ENCODE measurements at regions not wholly inside any gene's neighbourhood (a gene's known extent, or its start where the extent isn't known, plus 50 kb on each side); places are given as distances from the start of the nearest gene placed in this dataset.
"Not testable (repeated sequence)": the region's sequence is repeated elsewhere in the genome, so short reads cannot be mapped to it uniquely, and the experiment has no call there.

DNA sequence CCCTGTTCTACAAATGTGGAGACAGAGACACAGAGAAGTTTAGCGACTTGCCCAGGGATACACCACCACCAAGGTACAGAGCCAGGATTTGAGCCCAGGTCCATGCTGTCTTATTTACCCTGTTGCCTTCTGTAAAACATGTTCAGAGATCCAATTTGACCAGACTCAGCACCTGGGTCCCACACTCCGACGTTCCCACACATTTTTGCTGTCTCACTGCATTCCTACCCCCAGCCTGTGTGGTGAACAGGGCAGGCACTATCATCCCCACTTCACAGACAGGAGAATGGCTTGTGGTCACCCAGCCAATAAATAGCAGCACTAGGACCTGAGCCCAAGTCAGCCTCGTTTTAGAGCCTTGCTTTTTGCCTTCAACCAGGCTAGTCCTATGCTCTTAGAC, 102.8 kb downstream of the PJA1 start:
- H3K9me3 ChIP-seq (ENCODE audit: control insufficient read depth, low read length) = peaks cover 3% of the 10 kb centered on the region
- no peak overlapping the region for H3K4me3 ChIP-seq (ENCODE audit: extremely low read depth, insufficient read depth, low read length, poor library complexity, severe bottlenecking)
- H3K4me1 ChIP-seq (ENCODE audit: control insufficient read depth, insufficient read depth, low read length, poor library complexity, severe bottlenecking) = peaks cover 25% of the 10 kb centered on the region
- no peaks in the 10 kb centered on the region for H3K36me3 ChIP-seq (ENCODE audit: control insufficient read depth, insufficient read depth, low read length)
- 89 to 94% methylated on average over 3 of the region's 4 CpGs for WGBS, 2 experiments (ENCODE audit: insufficient coverage in 2 of 2)
- no peak overlapping the region for H3K27ac ChIP-seq (ENCODE audit: low read depth, low read length, severe bottlenecking)

DNA sequence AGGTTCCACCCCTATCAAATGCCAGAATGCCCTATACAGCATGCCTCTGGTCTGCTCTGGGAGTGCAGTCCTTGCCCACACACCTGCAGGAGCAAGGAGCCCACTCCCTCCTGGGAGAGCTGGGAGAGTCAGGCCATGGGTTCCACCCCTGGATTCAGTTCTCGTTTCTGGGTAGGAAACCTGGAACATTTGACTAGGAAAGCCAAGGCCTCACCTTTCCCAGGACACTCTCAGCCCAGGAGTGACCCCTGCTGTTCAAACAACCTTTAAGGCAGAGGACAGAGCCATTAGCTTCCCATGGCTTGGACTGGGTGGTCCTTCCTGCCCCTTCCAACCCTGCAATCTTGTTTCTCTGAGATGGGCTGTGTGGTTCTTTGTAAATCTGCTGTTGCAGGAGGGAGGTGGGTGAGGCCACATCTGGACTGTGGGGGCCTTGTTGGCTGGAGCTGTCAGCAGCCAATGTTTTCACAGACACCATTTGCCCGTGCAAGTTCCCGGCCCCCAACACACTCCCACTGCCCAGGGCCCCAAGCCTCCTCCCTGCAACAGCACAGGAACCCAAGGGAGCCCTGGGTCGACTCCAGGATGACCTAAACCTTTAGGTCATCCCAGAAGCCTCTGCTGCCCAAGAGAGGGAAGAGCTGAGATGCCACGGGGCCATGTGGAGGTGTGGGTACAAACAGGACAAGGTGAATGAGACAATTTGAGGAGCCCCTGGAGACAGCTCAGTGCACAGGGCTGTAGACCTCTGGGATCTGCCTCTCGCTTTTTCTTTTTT, 104.4 kb downstream of the PJA1 start:
- Histone ChIP-seq H3K9me3 (ENCODE audit: control insufficient read depth, low read length) (peaks cover 3% of the 10 kb centered on the region), H3K4me3 (ENCODE audit: extremely low read depth, insufficient read depth, low read length, poor library complexity, severe bottlenecking) (no peak overlapping the region), H3K36me3 (ENCODE audit: control insufficient read depth, insufficient read depth, low read length) (no peaks in the 10 kb centered on the region), H3K4me1 (ENCODE audit: control insufficient read depth, insufficient read depth, low read length, poor library complexity, severe bottlenecking) (peaks cover 9% of the 10 kb centered on the region), H3K27ac (ENCODE audit: low read depth, low read length, severe bottlenecking) (no peak overlapping the region)
- 90% methylated on average over 2 of the region's 6 CpGs; no CpG with 5 or more reads in 1 of the 2 experiments for WGBS, 2 experiments (ENCODE audit: insufficient coverage in 2 of 2)

DNA sequence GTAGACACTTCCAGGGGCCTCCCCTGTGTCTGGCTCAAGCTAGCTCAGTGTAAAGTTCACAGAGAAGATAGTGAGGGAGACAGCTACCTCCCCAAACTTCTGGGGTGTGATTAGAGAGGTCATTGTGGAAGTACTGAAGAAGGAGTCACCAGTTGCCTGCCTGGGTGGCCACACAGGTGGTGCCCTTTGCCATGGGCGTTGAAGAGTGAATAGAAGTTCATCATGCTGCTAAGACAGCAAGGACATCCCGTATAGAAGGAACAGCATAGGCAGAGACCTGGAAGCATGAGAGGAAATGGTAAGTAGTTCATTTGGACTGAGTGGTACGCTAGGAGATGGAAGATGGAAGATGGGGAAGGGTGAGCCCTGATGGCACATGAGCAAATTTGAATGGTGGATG, 110.1 kb downstream of the PJA1 start:
- H3K27ac ChIP-seq (ENCODE audit: low read depth, low read length, severe bottlenecking) = no peak overlapping the region
- WGBS, 2 experiments (ENCODE audit: insufficient coverage in 2 of 2) = 96 to 98% methylated on average over 3 of the region's 3 CpGs
- no peaks in the 10 kb centered on the region for H3K4me1 ChIP-seq (ENCODE audit: control insufficient read depth, insufficient read depth, low read length, poor library complexity, severe bottlenecking)
- H3K9me3 ChIP-seq (ENCODE audit: control insufficient read depth, low read length) = no peaks in the 10 kb centered on the region
- no peak overlapping the region for H3K4me3 ChIP-seq (ENCODE audit: extremely low read depth, insufficient read depth, low read length, poor library complexity, severe bottlenecking)
- H3K36me3 ChIP-seq (ENCODE audit: control insufficient read depth, insufficient read depth, low read length) = no peaks in the 10 kb centered on the region

DNA sequence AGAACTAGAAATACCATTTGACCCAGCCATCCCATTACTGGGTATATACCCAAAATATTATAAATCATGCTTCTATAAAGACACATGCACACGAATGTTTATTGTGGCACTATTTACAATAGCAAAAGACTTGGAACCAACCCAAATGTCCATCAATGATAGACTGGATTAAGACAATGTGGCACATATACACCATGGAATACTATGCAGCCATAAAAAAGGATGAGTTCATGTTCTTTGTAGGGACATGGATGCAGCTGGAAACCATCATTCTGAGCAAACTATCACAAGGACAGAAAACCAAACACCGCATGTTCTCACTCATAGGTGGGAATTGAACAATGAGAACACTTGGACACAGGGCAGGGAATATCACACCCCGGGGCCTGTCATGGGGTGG, 110.8 kb downstream of the PJA1 start:
- H3K27ac ChIP-seq (ENCODE audit: low read depth, low read length, severe bottlenecking); H3K9me3 ChIP-seq (ENCODE audit: control insufficient read depth, low read length); H3K36me3 ChIP-seq (ENCODE audit: control insufficient read depth, insufficient read depth, low read length); H3K4me3 ChIP-seq (ENCODE audit: extremely low read depth, insufficient read depth, low read length, poor library complexity, severe bottlenecking); H3K4me1 ChIP-seq (ENCODE audit: control insufficient read depth, insufficient read depth, low read length, poor library complexity, severe bottlenecking): not testable (repeated sequence)
- 80% methylated on average over 1 of the region's 3 CpGs; no CpG with 5 or more reads in 1 of the 2 experiments for WGBS, 2 experiments (ENCODE audit: insufficient coverage in 2 of 2)

DNA sequence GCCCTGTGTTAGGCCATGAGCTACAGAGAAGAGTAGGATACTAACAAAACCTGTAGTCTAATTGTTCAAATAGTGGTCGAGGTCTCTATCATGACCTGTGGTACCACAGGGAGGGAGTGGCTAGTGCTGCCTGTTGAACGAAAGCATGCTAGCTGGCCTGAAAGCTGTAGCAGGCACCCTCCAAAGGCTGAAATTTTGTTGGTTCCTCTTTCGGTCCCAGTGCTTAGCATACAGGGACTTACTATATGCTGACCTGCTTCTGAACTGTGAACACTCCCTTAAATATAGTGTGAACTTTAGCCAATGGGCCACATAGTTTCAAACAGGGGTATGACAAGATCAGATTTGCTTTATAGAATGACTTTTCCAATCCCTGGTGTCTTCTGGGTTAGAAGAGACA, 113.4 kb downstream of the PJA1 start:
- 86 to 94% methylated on average over 2 to 3 of the region's 3 CpGs for WGBS, 2 experiments (ENCODE audit: insufficient coverage in 2 of 2)
- no peaks in the 10 kb centered on the region for H3K9me3 ChIP-seq (ENCODE audit: control insufficient read depth, low read length)

DNA sequence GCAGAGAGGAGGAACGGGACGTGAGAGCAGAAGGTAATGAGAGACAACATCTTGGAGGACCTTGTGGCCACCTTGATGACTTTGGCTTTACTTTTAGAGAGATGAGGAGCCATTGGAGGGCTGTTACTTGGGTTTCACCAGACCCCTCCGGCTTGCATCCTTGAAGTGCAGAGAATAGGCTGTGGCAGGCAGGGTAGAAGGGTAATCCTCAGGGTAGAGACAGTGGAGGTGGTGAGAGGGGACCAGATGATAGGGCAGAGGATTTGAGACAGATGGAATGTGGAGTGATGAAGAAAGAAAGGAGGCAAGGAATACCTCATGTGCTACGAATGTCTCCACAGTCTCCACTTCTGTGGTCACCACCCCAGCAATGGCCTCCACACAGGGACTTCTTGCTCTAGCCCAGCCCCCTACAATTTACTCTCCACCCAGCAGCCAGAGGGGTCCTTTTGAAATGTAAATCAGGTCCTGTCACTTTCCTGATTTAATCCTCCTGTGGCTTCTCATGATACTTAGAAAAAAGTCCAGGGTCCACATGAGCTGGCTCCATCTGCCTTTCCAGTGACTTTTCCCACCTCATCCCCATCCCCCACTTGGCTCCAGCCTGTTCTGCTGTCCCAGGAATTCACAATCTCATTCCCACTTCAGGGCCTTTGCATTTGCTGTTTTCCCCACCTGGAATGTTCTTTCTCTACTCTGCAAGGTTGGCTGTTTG, 115.0 kb downstream of the PJA1 start:
- WGBS, 2 experiments (ENCODE audit: insufficient coverage in 2 of 2) = 94 to 100% methylated on average over 1 to 3 of the region's 4 CpGs
- Histone ChIP-seq H3K4me3 (ENCODE audit: extremely low read depth, insufficient read depth, low read length, poor library complexity, severe bottlenecking) (no peak overlapping the region), H3K4me1 (ENCODE audit: control insufficient read depth, insufficient read depth, low read length, poor library complexity, severe bottlenecking) (peaks cover 6% of the 10 kb centered on the region), H3K27ac (ENCODE audit: low read depth, low read length, severe bottlenecking) (no peak overlapping the region), H3K36me3 (ENCODE audit: control insufficient read depth, insufficient read depth, low read length) (no peaks in the 10 kb centered on the region), H3K9me3 (ENCODE audit: control insufficient read depth, low read length) (no peaks in the 10 kb centered on the region)

More for the DNA sequence above, 113.4 kb downstream of the PJA1 start:
- H3K27ac ChIP-seq (ENCODE audit: low read depth, low read length, severe bottlenecking) = no peak overlapping the region
- H3K4me1 ChIP-seq (ENCODE audit: control insufficient read depth, insufficient read depth, low read length, poor library complexity, severe bottlenecking) = peaks cover 6% of the 10 kb centered on the region
- H3K36me3 ChIP-seq (ENCODE audit: control insufficient read depth, insufficient read depth, low read length) = no peaks in the 10 kb centered on the region
- H3K4me3 ChIP-seq (ENCODE audit: extremely low read depth, insufficient read depth, low read length, poor library complexity, severe bottlenecking) = no peak overlapping the region

DNA sequence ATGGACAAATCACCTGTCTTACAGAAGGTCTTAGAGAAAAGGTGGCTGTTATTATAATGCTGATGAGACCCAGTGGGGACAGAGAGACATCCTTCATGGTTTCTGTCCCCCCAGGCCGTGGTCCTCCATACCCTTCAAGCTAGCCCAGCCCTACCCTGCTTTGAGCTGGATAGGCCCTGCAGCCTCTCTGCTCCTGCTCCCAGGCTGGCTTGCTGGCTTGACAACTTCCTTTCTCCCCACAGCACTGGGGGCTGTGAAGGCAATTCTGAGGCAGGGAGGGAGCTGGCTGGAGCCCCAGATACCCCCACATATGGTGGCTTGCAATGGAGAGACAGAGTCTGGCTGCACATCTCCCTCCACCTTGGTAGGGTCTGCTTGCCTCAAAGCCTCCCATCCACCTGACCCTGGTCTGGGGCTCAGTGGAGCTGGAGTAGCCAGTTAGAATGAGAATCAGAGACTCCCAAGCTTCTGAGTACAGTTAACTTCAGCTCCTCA, 118.2 kb downstream of the PJA1 start:
- no peaks in the 10 kb centered on the region for H3K36me3 ChIP-seq (ENCODE audit: control insufficient read depth, insufficient read depth, low read length)
- no peak overlapping the region for H3K4me3 ChIP-seq (ENCODE audit: extremely low read depth, insufficient read depth, low read length, poor library complexity, severe bottlenecking)
- no CpG with 5 or more reads among the region's 1 CpG for WGBS, 2 experiments (ENCODE audit: insufficient coverage in 2 of 2)

DNA sequence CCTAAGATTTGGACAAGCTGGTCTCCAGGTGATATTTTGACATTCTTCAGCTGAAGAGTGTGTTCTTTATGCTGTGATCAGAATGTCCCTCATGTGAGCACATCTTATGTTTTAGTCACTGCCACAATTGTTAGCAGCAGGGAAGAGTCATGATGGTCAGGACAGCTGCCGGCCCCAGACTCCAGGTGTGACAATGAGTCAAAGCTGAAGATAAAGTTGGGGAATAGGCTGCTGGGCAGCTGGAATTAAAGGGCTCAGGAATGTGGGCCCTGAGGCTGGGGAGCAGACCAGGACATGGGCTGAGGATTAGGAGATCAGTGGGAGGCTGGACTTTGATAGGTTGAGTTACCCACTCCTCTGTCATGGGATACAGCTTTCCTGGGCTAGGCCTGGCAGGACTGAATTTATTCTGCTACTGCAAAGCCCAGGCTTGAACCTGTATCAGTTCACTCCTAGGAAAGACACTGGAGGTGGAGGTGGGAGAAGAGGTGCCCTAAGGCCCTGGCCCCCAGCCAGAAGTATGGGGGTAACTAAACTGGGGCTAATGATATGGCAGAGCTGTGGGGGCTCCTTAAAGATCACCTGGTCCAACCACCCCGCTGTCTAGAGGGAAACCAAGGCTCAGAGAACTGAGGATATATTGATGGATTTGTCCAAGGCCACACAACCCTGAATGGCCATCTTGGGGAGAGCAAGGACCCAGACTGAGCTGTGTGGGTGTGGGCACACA, 119.5 kb downstream of the PJA1 start:
- Histone ChIP-seq H3K4me3 (ENCODE audit: extremely low read depth, insufficient read depth, low read length, poor library complexity, severe bottlenecking) (no peak overlapping the region), H3K27ac (ENCODE audit: low read depth, low read length, severe bottlenecking) (no peak overlapping the region), H3K9me3 (ENCODE audit: control insufficient read depth, low read length) (no peaks in the 10 kb centered on the region), H3K36me3 (ENCODE audit: control insufficient read depth, insufficient read depth, low read length) (no peaks in the 10 kb centered on the region), H3K4me1 (ENCODE audit: control insufficient read depth, insufficient read depth, low read length, poor library complexity, severe bottlenecking) (peaks cover 6% of the 10 kb centered on the region)
- 86 to 100% methylated on average over 1 of the region's 2 CpGs for WGBS, 2 experiments (ENCODE audit: insufficient coverage in 2 of 2)

More for the DNA sequence above, 118.2 kb downstream of the PJA1 start:
- no peaks in the 10 kb centered on the region for H3K9me3 ChIP-seq (ENCODE audit: control insufficient read depth, low read length)
- no peak overlapping the region for H3K27ac ChIP-seq (ENCODE audit: low read depth, low read length, severe bottlenecking)
- H3K4me1 ChIP-seq (ENCODE audit: control insufficient read depth, insufficient read depth, low read length, poor library complexity, severe bottlenecking) = peaks cover 6% of the 10 kb centered on the region

DNA sequence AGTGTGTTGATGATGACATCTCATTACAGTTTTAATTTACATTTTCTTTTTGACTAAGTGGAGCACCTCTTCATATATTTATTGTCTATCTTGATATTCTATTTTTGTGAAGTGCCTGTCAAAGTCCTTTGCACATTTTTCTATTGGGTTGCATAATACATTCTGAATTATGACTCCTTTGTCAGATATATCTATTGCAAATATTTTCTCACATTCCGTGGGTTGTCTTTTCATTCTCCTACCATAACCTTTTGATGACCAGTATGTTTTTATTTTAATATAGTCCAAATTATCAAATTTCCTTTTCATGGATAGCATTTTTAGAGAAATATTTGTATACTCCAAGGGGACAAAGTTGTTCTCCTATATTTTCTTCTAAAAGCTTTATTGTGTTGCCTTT, 126.4 kb downstream of the PJA1 start:
- H3K4me1 ChIP-seq (ENCODE audit: control insufficient read depth, insufficient read depth, low read length, poor library complexity, severe bottlenecking) = no peaks in the 10 kb centered on the region
- no peak overlapping the region for H3K4me3 ChIP-seq (ENCODE audit: extremely low read depth, insufficient read depth, low read length, poor library complexity, severe bottlenecking)
- H3K9me3 ChIP-seq (ENCODE audit: control insufficient read depth, low read length) = no peaks in the 10 kb centered on the region
- H3K36me3 ChIP-seq (ENCODE audit: control insufficient read depth, insufficient read depth, low read length) = no peaks in the 10 kb centered on the region
- WGBS, 2 experiments (ENCODE audit: insufficient coverage in 2 of 2) = no CpG with 5 or more reads among the region's 1 CpG
- no peak overlapping the region for H3K27ac ChIP-seq (ENCODE audit: low read depth, low read length, severe bottlenecking)

DNA sequence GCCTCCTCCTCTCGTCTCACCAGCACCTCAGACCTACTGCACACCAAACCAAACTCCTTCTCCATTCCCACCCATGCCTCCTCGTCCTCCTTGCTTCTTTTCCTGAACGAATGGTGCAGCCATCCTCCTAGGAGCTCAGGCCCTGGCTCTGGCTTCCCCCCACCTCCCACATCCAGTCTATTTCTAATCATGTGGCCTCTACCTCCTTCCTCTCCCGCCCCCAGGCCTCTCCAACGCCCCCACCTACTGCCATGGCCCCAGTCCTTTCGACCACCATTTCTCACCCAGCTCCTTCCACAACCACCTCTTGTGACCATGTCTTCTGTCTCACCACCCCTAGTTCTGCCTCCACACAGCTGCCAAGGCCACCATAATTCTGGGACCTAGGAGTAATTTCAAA, 127.1 kb downstream of the PJA1 start:
- Histone ChIP-seq H3K36me3 (ENCODE audit: control insufficient read depth, insufficient read depth, low read length) (no peaks in the 10 kb centered on the region), H3K9me3 (ENCODE audit: control insufficient read depth, low read length) (no peaks in the 10 kb centered on the region), H3K4me3 (ENCODE audit: extremely low read depth, insufficient read depth, low read length, poor library complexity, severe bottlenecking) (no peak overlapping the region), H3K27ac (ENCODE audit: low read depth, low read length, severe bottlenecking) (no peak overlapping the region), H3K4me1 (ENCODE audit: control insufficient read depth, insufficient read depth, low read length, poor library complexity, severe bottlenecking) (no peaks in the 10 kb centered on the region)
- 100% methylated on average over 1 of the region's 6 CpGs; no CpG with 5 or more reads in 1 of the 2 experiments for WGBS, 2 experiments (ENCODE audit: insufficient coverage in 2 of 2)
